H9 (cell line): ENCODE measurements at regions not wholly inside any gene's neighbourhood (a gene's known extent, or its start where the extent isn't known, plus 50 kb on each side); places are given as distances from the start of the nearest gene placed in this dataset.

Experiments used
- DNase-seq: peaks from one replicate; pipeline ENCODE4 v3.0.0-alpha.2; 2017
- H2AFZ ChIP-seq: one replicate; pipeline ENCODE4 v1.6.1; 2013; ENCODE audit warnings: mild to moderate bottlenecking, low read length, control low read depth, moderate library complexity
- H2AK5ac ChIP-seq: 2 replicates; pipeline ENCODE4 v1.6.1; 2013; ENCODE audit warnings: low read length, control low read depth, mixed read lengths; ENCODE audit not compliant: insufficient read length
- H2BK120ac ChIP-seq: one replicate; pipeline ENCODE4 v1.6.1; 2013; ENCODE audit warnings: low read depth, mild to moderate bottlenecking, low read length, control low read depth, inconsistent platforms; ENCODE audit not compliant: poor library complexity, severe bottlenecking
- H2BK12ac ChIP-seq: 2 replicates; pipeline ENCODE4 v1.6.1; 2013; ENCODE audit warnings: low read length, control low read depth, mixed read lengths, low read depth; ENCODE audit not compliant: insufficient read length
- H2BK15ac ChIP-seq: 2 replicates; pipeline ENCODE4 v1.6.1; 2013; ENCODE audit warnings: low read depth, low read length, control low read depth
- H2BK20ac ChIP-seq: one replicate; pipeline ENCODE4 v1.6.1; 2013; ENCODE audit warnings: low read depth, mild to moderate bottlenecking, low read length, control low read depth, inconsistent platforms; ENCODE audit not compliant: poor library complexity, severe bottlenecking
- H2BK5ac ChIP-seq: 2 replicates; pipeline ENCODE4 v1.6.1; 2013; ENCODE audit warnings: low read length, control low read depth, mixed read lengths; ENCODE audit not compliant: insufficient read length
- H3K14ac ChIP-seq: 2 replicates; pipeline ENCODE4 v1.6.1; 2013; ENCODE audit warnings: low read length, control low read depth; ENCODE audit not compliant: insufficient read depth
- H3K18ac ChIP-seq: 2 replicates; pipeline ENCODE4 v1.6.1; 2013; ENCODE audit warnings: low read depth, mild to moderate bottlenecking, mixed read lengths, low read length, control low read depth; ENCODE audit not compliant: insufficient read length
- H3K23ac ChIP-seq: 2 replicates; pipeline ENCODE4 v1.6.1; 2013; ENCODE audit warnings: low read length, control low read depth, mixed read lengths, low read depth; ENCODE audit not compliant: insufficient read length
- H3K23me2 ChIP-seq: 2 replicates; pipeline ENCODE4 v1.6.1; 2013; ENCODE audit warnings: low read depth, mild to moderate bottlenecking, mixed read lengths, low read length, control low read depth; ENCODE audit not compliant: insufficient read length, poor library complexity, severe bottlenecking
- H3K27ac ChIP-seq: 2 replicates; pipeline ENCODE4 v1.5.1; 2013; ENCODE audit warnings: low read length, control low read depth, mixed read lengths, low read depth; ENCODE audit not compliant: insufficient read length
- H3K27me3 ChIP-seq: 2 replicates; pipeline ENCODE4 v1.6.1; 2013; ENCODE audit warnings: low read length, control low read depth, inconsistent platforms; ENCODE audit not compliant: insufficient read depth
- H3K4ac ChIP-seq: 2 replicates; pipeline ENCODE4 v1.6.1; 2013; ENCODE audit warnings: low read depth, mild to moderate bottlenecking, control low read depth, inconsistent platforms, low read length, moderate library complexity
- H3K4me1 ChIP-seq: 2 replicates; pipeline ENCODE4 v1.6.1; 2013; ENCODE audit warnings: low read length, control low read depth, inconsistent platforms; ENCODE audit not compliant: insufficient read depth
- H3K4me2 ChIP-seq: 2 replicates; pipeline ENCODE4 v1.6.1; 2013; ENCODE audit warnings: low read length, control low read depth, mixed read lengths; ENCODE audit not compliant: insufficient read length, insufficient read depth
- H3K56ac ChIP-seq: 2 replicates; pipeline ENCODE4 v1.6.1; 2013; ENCODE audit warnings: low read depth, mild to moderate bottlenecking, mixed read lengths, low read length, control low read depth; ENCODE audit not compliant: insufficient read length
- H3K79me1 ChIP-seq: 2 replicates; pipeline ENCODE4 v1.6.1; 2013; ENCODE audit warnings: low read depth, mild to moderate bottlenecking, moderate library complexity, low read length, control low read depth, inconsistent platforms; ENCODE audit not compliant: insufficient read depth, poor library complexity, severe bottlenecking
- H3K79me2 ChIP-seq: 2 replicates; pipeline ENCODE4 v1.6.1; 2013; ENCODE audit warnings: low read length, control low read depth, inconsistent platforms; ENCODE audit not compliant: insufficient read depth
- H3K9ac ChIP-seq: 2 replicates; pipeline ENCODE4 v1.6.1; 2013; ENCODE audit warnings: low read length, control low read depth, mixed read lengths; ENCODE audit not compliant: insufficient read length; ENCODE audit errors: extremely low read depth
- H3K9me3 ChIP-seq: one replicate; pipeline ENCODE4 v1.6.1; 2013; ENCODE audit warnings: low read depth, low read length, inconsistent platforms; ENCODE audit not compliant: control insufficient read depth
- H3T11ph ChIP-seq: one replicate; pipeline ENCODE4 v1.6.1; 2013; ENCODE audit warnings: mild to moderate bottlenecking, low read length, control low read depth, inconsistent platforms
- H4K20me1 ChIP-seq: one replicate; pipeline ENCODE4 v1.6.1; 2013; ENCODE audit not compliant: control insufficient read depth, insufficient read length, insufficient read depth
- H4K5ac ChIP-seq: 2 replicates; pipeline ENCODE4 v1.6.1; 2013; ENCODE audit warnings: low read depth, mild to moderate bottlenecking, mixed read lengths, low read length, control low read depth; ENCODE audit not compliant: insufficient read length
- H4K8ac ChIP-seq: replicated peaks from 2 replicates; pipeline ENCODE4 v1.6.1; 2013; ENCODE audit warnings: low read length, control low read depth, mixed read lengths, low read depth; ENCODE audit not compliant: insufficient read length
- H4K91ac ChIP-seq: 2 replicates; pipeline ENCODE4 v1.6.1; 2013; ENCODE audit warnings: low read depth, mild to moderate bottlenecking, moderate library complexity, mixed read lengths, low read length, control low read depth; ENCODE audit not compliant: insufficient read length
- H3K27ac Mint-ChIP-seq, 3 experiments: 2 replicates in 2 of 3; 3 replicates in 1 of 3; pipeline ENCODE4 v1.8.0; 2020 to 2021; ENCODE audit warnings: mixed read lengths in 3 of 3, mild to moderate bottlenecking in 1 of 3, moderate library complexity in 1 of 3
- H3K27me3 Mint-ChIP-seq: 2 replicates; pipeline ENCODE4 v1.8.0; 2021; ENCODE audit warnings: low read depth, mild to moderate bottlenecking, moderate library complexity, mixed read lengths
- H3K36me3 Mint-ChIP-seq, 3 experiments: 2 replicates in 2 of 3; 3 replicates in 1 of 3; pipeline ENCODE4 v1.8.0; 2020 to 2021; ENCODE audit warnings: low read depth in 3 of 3, mixed read lengths in 3 of 3; ENCODE audit not compliant: insufficient read depth in 1 of 3
- H3K4me1 Mint-ChIP-seq, 2 experiments: 2 replicates each; pipeline ENCODE4 v1.8.0; 2020; ENCODE audit warnings: mixed read lengths in 2 of 2
- H3K4me3 Mint-ChIP-seq, 2 experiments: 2 replicates in 1 of 2; 3 replicates in 1 of 2; pipeline ENCODE4 v1.8.0; 2020 to 2021; ENCODE audit warnings: mild to moderate bottlenecking in 2 of 2, mixed read lengths in 2 of 2, moderate library complexity in 1 of 2
- H3K9me3 Mint-ChIP-seq, 2 experiments: 2 replicates in 1 of 2; 3 replicates in 1 of 2; pipeline ENCODE4 v1.8.0; 2020; ENCODE audit warnings: mild to moderate bottlenecking in 2 of 2, mixed read lengths in 2 of 2, moderate library complexity in 1 of 2
- CTCF ChIP-seq: fragments of 200-600 bp; sonication (generic); conservative IDR thresholded peaks from 3 replicates; pipeline ENCODE4 v1.8.0; 2021; ENCODE audit warnings: antibody characterized with exemption, mild to moderate bottlenecking
- WGBS: extraction: QIAGEN DNeasy Blood & Tissue Kit; methylation state at CpG from one replicate; pipeline ENCODE4 v1.1.7; 2013; ENCODE audit warnings: missing lambda C conversion rate, low lambda C conversion rate, mixed read lengths; ENCODE audit not compliant: insufficient read length; ENCODE audit errors: extremely low coverage; 5-methylcytosine and 5-hydroxymethylcytosine counted together

- H3K79me1 ChIP-seq: no peaks in the 10 kb centered on the region
- H2AK5ac ChIP-seq: no peak overlapping the region
- H3K4me1 ChIP-seq: no peaks in the 10 kb centered on the region
- DNase-seq: no peak
- no peak overlapping the region for H4K5ac ChIP-seq
- H3T11ph ChIP-seq: no peak overlapping the region
- Mint-ChIP-seq H3K27me3 (no peaks in the 10 kb centered on the region; the same call in 1 of the 2 replicates), H3K9me3 (no peaks in the 10 kb centered on the region; a peak in 2 of 5 replicates), H3K4me1 (no peaks in the 10 kb centered on the region), H3K27ac (no peak overlapping the region), H3K4me3 (no peak overlapping the region), H3K36me3 (no peaks in the 10 kb centered on the region; a peak in 1 of 7 replicates)
- H3K4ac ChIP-seq: no peak overlapping the region
- no peak overlapping the region for H2AFZ ChIP-seq
- H3K23me2 ChIP-seq: no peaks in the 10 kb centered on the region
- no peak overlapping the region for H3K4me2 ChIP-seq
- no peak overlapping the region for H2BK120ac ChIP-seq
- H3K14ac ChIP-seq: no peak overlapping the region
- H3K9me3 ChIP-seq: no peaks in the 10 kb centered on the region
- no peak overlapping the region for H2BK5ac ChIP-seq
- no peak overlapping the region for H3K18ac ChIP-seq
- no peak overlapping the region for H4K91ac ChIP-seq
- TF ChIP-seq CTCF: no peak
- WGBS: no CpG with 5 or more reads among the region's 2 CpGs
- H4K8ac ChIP-seq: no peak overlapping the region
- no peak overlapping the region for H2BK20ac ChIP-seq
- no peak overlapping the region for H3K56ac ChIP-seq
- no peak overlapping the region for H3K23ac ChIP-seq
- no peak overlapping the region for H2BK15ac ChIP-seq
- no peaks in the 10 kb centered on the region for H3K27me3 ChIP-seq
- no peaks in the 10 kb centered on the region for H3K79me2 ChIP-seq
- H4K20me1 ChIP-seq: no peaks in the 10 kb centered on the region
- no peak overlapping the region for H3K9ac ChIP-seq
- H3K27ac ChIP-seq: no peak overlapping the region
- H2BK12ac ChIP-seq: no peak overlapping the region
Observed at GRCh38 chr5:155451106-155451505, 437.6 kb downstream of the KIF4B start.
